Esophagus (tissue), 2 donors: ENCODE measurements at regions not wholly inside any gene's neighbourhood (a gene's known extent, or its start where the extent isn't known, plus 50 kb on each side); places are given as distances from the start of the nearest gene placed in this dataset.

Experiments
- H3K27ac ChIP-seq, 2 donors: one replicate each; pipeline ENCODE4 v1.5.1; 2013; ENCODE audit warnings: low read depth in 2 of 2, mild to moderate bottlenecking in 2 of 2, inconsistent platforms in 1 of 2, low read length in 1 of 2, moderate library complexity in 1 of 2
- H3K27me3 ChIP-seq, 2 donors: one replicate each; pipeline ENCODE4 v1.6.1; 2013; ENCODE audit warnings: low read length in 2 of 2, control low read depth in 1 of 2, mild to moderate bottlenecking in 1 of 2; ENCODE audit not compliant: insufficient read depth in 2 of 2, control insufficient read depth in 1 of 2
- H3K36me3 ChIP-seq, 2 donors: one replicate each; pipeline ENCODE4 v1.6.1; 2013; ENCODE audit warnings: low read length in 1 of 2; ENCODE audit not compliant: control insufficient read depth in 2 of 2, insufficient read depth in 2 of 2
- H3K4me1 ChIP-seq, 2 donors: one replicate each; pipeline ENCODE4 v1.6.1; 2013; ENCODE audit warnings: low read length in 1 of 2; ENCODE audit not compliant: control insufficient read depth in 2 of 2, insufficient read depth in 2 of 2
- H3K4me3 ChIP-seq, 2 donors: one replicate each; pipeline ENCODE4 v1.5.1; 2013; ENCODE audit warnings: low read length in 2 of 2, mild to moderate bottlenecking in 2 of 2, low read depth in 1 of 2, moderate library complexity in 1 of 2
- H3K9me3 ChIP-seq, 2 donors: one replicate each; pipeline ENCODE4 v1.6.1; 2013; ENCODE audit warnings: mild to moderate bottlenecking in 2 of 2, low read depth in 1 of 2, low read length in 1 of 2, moderate library complexity in 1 of 2; ENCODE audit not compliant: control insufficient read depth in 2 of 2, insufficient read depth in 1 of 2
- WGBS, 2 donors: extraction: QIAGEN DNeasy Blood & Tissue Kit; methylation state at CpG; one replicate each; pipeline ENCODE4 v1.1.7; 2013; 5-methylcytosine and 5-hydroxymethylcytosine counted together
- donor health status: healthy with polysubstance abuse.
- donor health status: Bipolar disorder and iron deficiency.

- Histone ChIP-seq H3K4me1 (no peaks in the 10 kb centered on the region), H3K9me3 (no peaks in the 10 kb centered on the region), H3K4me3 (no peak overlapping the region), H3K36me3 (no peaks in the 10 kb centered on the region), H3K27ac (no peak overlapping the region), H3K27me3 (no peaks in the 10 kb centered on the region)
- WGBS, 2 donors: 75 to 77% methylated on average over 7 of the region's 7 CpGs
Measured at GRCh38 chr12:92046557-92047392, 98.9 kb downstream of the BTG1 start.

DNA sequence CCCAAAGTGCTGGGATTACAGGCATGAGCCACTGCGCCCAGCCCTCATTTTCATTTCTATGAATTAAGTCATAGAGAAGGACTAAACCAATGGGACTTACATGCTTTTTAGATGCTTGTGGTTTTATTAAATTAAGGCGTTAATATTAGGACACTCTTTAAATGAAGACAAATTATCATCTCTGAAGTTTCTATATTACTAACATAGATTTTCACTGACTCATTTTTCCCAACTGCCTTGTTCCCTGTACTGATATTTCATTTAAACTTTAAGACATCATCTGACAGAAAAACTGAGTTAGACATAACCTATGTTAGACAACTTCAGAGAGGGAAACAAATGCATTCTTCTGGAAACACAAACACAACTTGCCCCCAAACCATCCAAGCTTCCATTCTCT is 99.8 kb downstream of the BTG1 start:
- Histone ChIP-seq H3K27ac (no peak overlapping the region), H3K4me3 (no peak overlapping the region), H3K27me3 (no peaks in the 10 kb centered on the region), H3K4me1 (no peaks in the 10 kb centered on the region), H3K9me3 (no peaks in the 10 kb centered on the region), H3K36me3 (no peaks in the 10 kb centered on the region)
- 86 to 92% methylated on average over 2 of the region's 2 CpGs for WGBS, 2 donors

DNA sequence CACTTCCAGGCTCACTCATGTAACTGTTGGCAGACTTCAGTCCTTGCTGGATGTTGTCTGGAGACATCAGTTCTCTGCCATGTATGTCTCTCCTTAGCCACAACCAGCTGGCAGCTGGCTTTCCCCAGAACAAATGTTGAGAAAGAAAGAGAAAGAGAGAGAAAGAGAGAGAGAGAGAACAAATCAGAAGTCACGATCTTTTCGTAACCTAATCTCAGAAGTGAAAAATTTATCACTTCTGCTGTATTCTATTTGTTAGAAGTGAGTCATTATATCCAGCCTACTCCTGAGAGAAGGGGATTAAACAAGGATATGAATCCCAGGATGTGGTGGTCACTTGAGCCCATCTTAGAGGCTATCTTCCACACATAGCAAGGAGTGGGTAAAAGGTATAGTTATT is 101.2 kb downstream of the BTG1 start:
- Histone ChIP-seq H3K36me3 (no peaks in the 10 kb centered on the region), H3K4me1 (no peaks in the 10 kb centered on the region), H3K27ac (no peak overlapping the region), H3K27me3 (no peaks in the 10 kb centered on the region), H3K9me3 (no peaks in the 10 kb centered on the region), H3K4me3 (no peak overlapping the region)
- WGBS, 2 donors: 87 to 94% methylated on average over 2 of the region's 2 CpGs

- 89 to 91% methylated on average over 5 of the region's 5 CpGs for WGBS, 2 donors
- no peaks in the 10 kb centered on the region for H3K36me3 ChIP-seq
- no peaks in the 10 kb centered on the region for H3K27me3 ChIP-seq
- no peaks in the 10 kb centered on the region for H3K4me1 ChIP-seq
- no peak overlapping the region for H3K4me3 ChIP-seq
- H3K27ac ChIP-seq: no peak overlapping the region
- no peaks in the 10 kb centered on the region for H3K9me3 ChIP-seq
Measured at GRCh38 chr12:92042791-92043531, 102.7 kb downstream of the BTG1 start.

- Histone ChIP-seq H3K27me3 (no peaks in the 10 kb centered on the region), H3K36me3 (no peaks in the 10 kb centered on the region), H3K27ac (no peak overlapping the region), H3K4me1 (no peaks in the 10 kb centered on the region), H3K4me3 (no peak overlapping the region), H3K9me3 (no peaks in the 10 kb centered on the region)
- WGBS, 2 donors: 34 to 35% methylated on average over 1 of the region's 1 CpG
Measured at GRCh38 chr12:92041742-92042141, 103.9 kb downstream of the BTG1 start.

DNA sequence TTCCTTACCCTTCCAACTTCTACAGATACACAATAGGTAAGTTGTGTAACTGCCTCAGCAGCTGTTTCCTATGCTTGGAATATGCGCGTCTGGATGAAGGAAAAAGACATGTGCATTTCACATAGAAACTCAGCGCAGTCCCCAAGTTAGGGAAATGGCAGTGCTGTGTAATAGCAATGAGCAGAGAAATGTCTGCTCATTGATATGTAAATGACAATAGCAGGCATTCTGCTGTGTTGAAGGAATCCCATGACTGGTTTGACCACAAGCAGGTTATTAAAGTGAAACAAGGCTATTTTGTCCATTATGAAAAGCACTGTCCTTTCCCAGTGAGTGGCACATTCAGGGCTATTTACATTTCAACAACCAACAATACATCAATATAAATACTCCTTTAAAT is 106.6 kb downstream of the BTG1 start:
- no peak overlapping the region for H3K4me3 ChIP-seq
- no peaks in the 10 kb centered on the region for H3K9me3 ChIP-seq
- no peaks in the 10 kb centered on the region for H3K36me3 ChIP-seq
- 86 to 87% methylated on average over 3 of the region's 3 CpGs for WGBS, 2 donors
- no peaks in the 10 kb centered on the region for H3K4me1 ChIP-seq
- no peaks in the 10 kb centered on the region for H3K27me3 ChIP-seq
- H3K27ac ChIP-seq: no peak overlapping the region

DNA sequence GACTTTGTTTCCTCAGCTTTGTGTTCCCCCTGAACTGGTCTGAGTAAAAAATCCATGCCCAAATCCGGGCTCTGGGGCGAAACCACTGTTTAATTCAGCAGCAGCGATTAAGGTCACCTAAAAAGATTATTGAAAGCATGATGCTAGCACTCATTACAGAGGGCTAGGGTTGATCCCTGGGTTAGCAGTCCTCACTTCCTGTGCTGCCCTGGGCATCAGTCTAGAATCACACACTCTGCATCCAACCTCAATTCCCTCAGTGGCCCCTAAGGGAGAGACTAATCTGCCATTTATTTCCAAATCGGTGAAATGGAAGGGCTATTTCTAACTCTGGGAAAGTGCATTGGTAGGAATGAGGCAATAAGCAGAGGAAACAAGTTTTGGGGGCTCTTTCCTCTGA is 107.2 kb downstream of the BTG1 start:
- Histone ChIP-seq H3K27ac (no peak overlapping the region), H3K4me1 (no peaks in the 10 kb centered on the region), H3K36me3 (no peaks in the 10 kb centered on the region), H3K4me3 (no peak overlapping the region), H3K9me3 (no peaks in the 10 kb centered on the region), H3K27me3 (no peaks in the 10 kb centered on the region)
- 92 to 94% methylated on average over 4 of the region's 4 CpGs for WGBS, 2 donors

DNA sequence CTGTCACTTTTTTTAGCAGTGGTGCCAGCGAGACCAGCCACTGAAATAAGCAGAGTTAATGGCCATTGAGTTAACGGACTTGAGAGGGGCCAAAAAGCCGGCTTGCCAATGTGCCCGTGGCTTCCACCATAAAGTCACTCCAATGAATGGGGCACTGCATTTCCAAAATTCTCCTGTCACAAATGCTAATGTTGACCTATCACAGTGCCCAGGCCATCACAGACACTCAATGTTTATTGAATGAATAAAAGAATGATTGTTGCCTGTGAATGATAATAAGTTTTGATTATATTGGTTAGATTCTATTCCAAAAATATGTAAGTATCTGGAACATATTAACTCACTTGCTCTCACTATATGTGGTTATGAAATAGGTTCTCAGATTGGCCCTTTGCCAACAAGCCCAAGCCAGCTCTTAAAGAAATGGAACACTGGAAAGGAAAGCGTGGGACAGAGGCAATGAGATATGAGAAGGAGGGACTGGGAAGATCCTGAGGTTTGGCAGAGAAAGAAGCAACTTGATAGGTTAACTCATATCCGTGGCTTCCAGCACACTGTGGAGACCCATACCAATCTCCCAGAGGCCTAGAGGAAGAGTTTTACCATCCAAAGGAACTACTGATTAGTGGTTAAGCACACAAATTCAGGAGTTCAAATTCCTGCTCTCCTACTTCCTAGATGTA is 108.7 kb downstream of the BTG1 start:
- H3K4me3 ChIP-seq: no peak overlapping the region
- 92 to 96% methylated on average over 6 of the region's 6 CpGs for WGBS, 2 donors
- H3K9me3 ChIP-seq: no peaks in the 10 kb centered on the region
- H3K4me1 ChIP-seq: no peaks in the 10 kb centered on the region
- H3K27me3 ChIP-seq: no peaks in the 10 kb centered on the region
- H3K36me3 ChIP-seq: no peaks in the 10 kb centered on the region
- H3K27ac ChIP-seq: no peak overlapping the region

- Histone ChIP-seq H3K27me3 (no peaks in the 10 kb centered on the region), H3K4me3 (no peak overlapping the region), H3K4me1 (no peaks in the 10 kb centered on the region), H3K27ac (no peak overlapping the region), H3K9me3 (no peaks in the 10 kb centered on the region), H3K36me3 (no peaks in the 10 kb centered on the region)
- 87 to 88% methylated on average over 7 of the region's 7 CpGs for WGBS, 2 donors
Measured at GRCh38 chr12:92036061-92036620, 109.5 kb downstream of the BTG1 start.
